ENCODE measurements at regions not wholly inside any gene's neighbourhood (a gene's known extent, or its start where the extent isn't known, plus 50 kb on each side); places are given as distances from the start of the nearest gene placed in this dataset.

- no peak for TF ChIP-seq ZNF18 (tag by site-specific recombination; IDR thresholded peaks at IDR 0.05)
- no peak for TF ChIP-seq TRIM28 (IDR thresholded peaks at IDR 0.05; ENCODE audit: borderline replicate concordance, low read length)
- no peak for TF ChIP-seq ZFP3 (tag by site-specific recombination; IDR thresholded peaks at IDR 0.05; ENCODE audit: low read depth)
- TF ChIP-seq SCRT1 (tag by site-specific recombination; IDR thresholded peaks at IDR 0.05; ENCODE audit: borderline replicate concordance): no peak
- TF ChIP-seq ZNF830 (tag by site-specific recombination; IDR thresholded peaks at IDR 0.05; ENCODE audit: low read depth): no peak
- TF ChIP-seq ZBTB17 (tag by site-specific recombination; IDR thresholded peaks at IDR 0.05): no peak
- TF ChIP-seq ZNF394 (tag by site-specific recombination; IDR thresholded peaks at IDR 0.05; ENCODE audit: borderline replicate concordance): no peak
- TF ChIP-seq PATZ1 (tag by site-specific recombination; IDR thresholded peaks at IDR 0.05): no peak
- no peak for TF ChIP-seq ZNF426 (tag by site-specific recombination; IDR thresholded peaks at IDR 0.05)
These were observed 57.2 kb upstream of the NTF3 start (continued) for GRCh38 chr12:5374713-5375112.

- ChIA-PET POLR2A (no interaction called here), CTCF (interaction anchor here (0.6 to 0.8 kb wide), 3 partner anchors 24 to 930 kb away, joined by 3 read pairs; no protein-coding TSS in a partner anchor)
- Histone ChIP-seq H3K4me3 (ENCODE audit: low read depth, low read length) (no peak overlapping the region), H3K27ac (ENCODE audit: extremely low read depth, low read depth, low read length) (no peak overlapping the region), H3K36me3 (ENCODE audit: control insufficient read depth in 2 of 2, insufficient read depth in 1 of 2, low read length in 2 of 2) (no peaks in the 10 kb centered on the region), H3K4me1 (ENCODE audit: control insufficient read depth, insufficient read depth, low read length) (no peaks in the 10 kb centered on the region; the same call in 1 of the 2 replicates), H3K9me3 (ENCODE audit: control insufficient read depth, insufficient read depth, low read depth, low read length) (no peaks in the 10 kb centered on the region)
- TF ChIP-seq ZNF560 (tag by site-specific recombination; IDR thresholded peaks at IDR 0.05; ENCODE audit: borderline replicate concordance) (no peak), ZBTB49 (tag by site-specific recombination; IDR thresholded peaks at IDR 0.05; ENCODE audit: low read depth) (peak; percentile 83)
These were observed 56.2 kb upstream of the NTF3 start for GRCh38 chr12:5375547-5376295.

GRCh38 chr12:5376591-5377207 lies 55.2 kb upstream of the NTF3 start:
- no peak overlapping the region for H3K27ac ChIP-seq (ENCODE audit: extremely low read depth, low read depth, low read length)
- H3K4me3 ChIP-seq (ENCODE audit: low read depth, low read length): no peak overlapping the region
- POLR2A ChIA-PET: no interaction called here
- no peaks in the 10 kb centered on the region for H3K9me3 ChIP-seq (ENCODE audit: control insufficient read depth, insufficient read depth, low read depth, low read length)
- no peak for TF ChIP-seq ZNF132 (tag by site-specific recombination; IDR thresholded peaks at IDR 0.05; ENCODE audit: borderline replicate concordance)
- no peak for TF ChIP-seq ZNF488 (tag by site-specific recombination; IDR thresholded peaks at IDR 0.05)
- no peak for TF ChIP-seq ZFP3 (tag by site-specific recombination; IDR thresholded peaks at IDR 0.05; ENCODE audit: low read depth)
- no peak for TF ChIP-seq ZNF513 (tag by site-specific recombination; IDR thresholded peaks at IDR 0.05)
- H3K4me1 ChIP-seq (ENCODE audit: control insufficient read depth, insufficient read depth, low read length): no peaks in the 10 kb centered on the region; the same call in 1 of the 2 replicates
- no peaks in the 10 kb centered on the region for H3K36me3 ChIP-seq (ENCODE audit: control insufficient read depth in 2 of 2, insufficient read depth in 1 of 2, low read length in 2 of 2)
- CTCF ChIA-PET: interaction anchor here (0.6 kb wide), 2 partner anchors 24 to 929 kb away, joined by 3 read pairs; no protein-coding TSS in a partner anchor
